Thyroid gland (tissue), 4 donors: ENCODE measurements at regions not wholly inside any gene's neighbourhood (a gene's known extent, or its start where the extent isn't known, plus 50 kb on each side); places are given as distances from the start of the nearest gene placed in this dataset.

Source experiments
- DNase-seq, 2 donors: peaks; one replicate each; pipeline ENCODE4 v3.0.0-alpha.2; 2019
- H3K27ac ChIP-seq, 3 donors: fragments of 200-600 bp; sonication (generic); 1 replicate in 2 of 3; 2 replicates in 1 of 3; pipeline ENCODE4 v1.5.1; 2016 to 2019; ENCODE audit warnings: mild to moderate bottlenecking in 1 of 3, moderate library complexity in 1 of 3
- H3K27me3 ChIP-seq: fragments of 200-600 bp; sonication (generic); one replicate; pipeline ENCODE4 v1.5.1; 2019
- H3K36me3 ChIP-seq, 2 donors: fragments of 200-600 bp; sonication (generic); one replicate each; pipeline ENCODE4 v1.5.1; 2016 to 2019
- H3K4me1 ChIP-seq, 2 donors: fragments of 200-600 bp; sonication (generic); one replicate each; pipeline ENCODE4 v1.5.1; 2017 to 2019
- H3K4me3 ChIP-seq, 3 donors: fragments of 200-600 bp; sonication (generic); replicated peaks in 1 of 3; 1 replicate in 2 of 3; 2 replicates in 1 of 3; pipeline ENCODE4 v1.5.1; 2016; ENCODE audit warnings: mild to moderate bottlenecking in 1 of 3
- H3K9me3 ChIP-seq: fragments of 200-600 bp; sonication (generic); one replicate; pipeline ENCODE4 v1.5.1; 2017
- CTCF ChIP-seq, 6 experiments: fragments of 200-600 bp in 3 of 6; fragments of 450-650 bp in 3 of 6; sonication (generic) in 3 of 6; IDR thresholded peaks; one replicate each; pipeline ENCODE4 v1.5.1; 2016 to 2019; ENCODE audit warnings: antibody characterized with exemption in 6 of 6, mild to moderate bottlenecking in 2 of 6, inconsistent platforms in 1 of 6, moderate library complexity in 1 of 6
- POLR2A ChIP-seq, 2 donors: fragments of 450-650 bp; IDR thresholded peaks; one replicate each; pipeline ENCODE4 v1.6.1; 2017; ENCODE audit warnings: antibody characterized with exemption in 2 of 2, mild to moderate bottlenecking in 2 of 2, moderate library complexity in 1 of 2
- WGBS, 2 donors: methylation state at CpG; one replicate each; pipeline ENCODE4 v1.1.5; 2017; 5-methylcytosine and 5-hydroxymethylcytosine counted together
- intact Hi-C: fragments of 100-400 bp; cut with DNase I; formaldehyde crosslinking; loops from one replicate; pipeline ENCODE4 v1.15.1; 2023

- Histone ChIP-seq H3K27ac (no peak overlapping the region), H3K4me1 (no peaks in the 10 kb centered on the region), H3K36me3 (no peaks in the 10 kb centered on the region), H3K9me3 (no peaks in the 10 kb centered on the region), H3K27me3 (no peaks in the 10 kb centered on the region), H3K4me3 (no peak overlapping the region)
- intact Hi-C loops: no loop called here
- TF ChIP-seq POLR2A (IDR thresholded peaks at IDR 0.05) (no peak), CTCF (IDR thresholded peaks at IDR 0.05) (no peak)
- WGBS, 2 donors: 71 to 74% methylated on average over 1 of the region's 1 CpG
- DNase-seq: no peak
Measured at GRCh38 chr3:55205990-55206389, 278.1 kb upstream of the LRTM1 start.

GRCh38 chr3:55204417-55204816, 276.6 kb upstream of the LRTM1 start:
- Histone ChIP-seq H3K27ac (no peak overlapping the region), H3K27me3 (no peaks in the 10 kb centered on the region), H3K36me3 (no peaks in the 10 kb centered on the region), H3K9me3 (no peaks in the 10 kb centered on the region), H3K4me1 (no peaks in the 10 kb centered on the region), H3K4me3 (no peak overlapping the region)
- WGBS, 2 donors: 86 to 94% methylated on average over 1 of the region's 1 CpG
- intact Hi-C loops: no loop called here
- DNase-seq: no peak
- TF ChIP-seq CTCF (IDR thresholded peaks at IDR 0.05): no peak
- no peak for TF ChIP-seq POLR2A (IDR thresholded peaks at IDR 0.05)

- 71 to 79% methylated on average over 4 of the region's 4 CpGs for WGBS, 2 donors
- intact Hi-C loops: no loop called here
Measured at GRCh38 chr3:55203546-55203945, 275.7 kb upstream of the LRTM1 start.

GRCh38 chr3:55203006-55203405, 275.1 kb upstream of the LRTM1 start:
- Histone ChIP-seq H3K36me3 (no peaks in the 10 kb centered on the region), H3K27ac (no peak overlapping the region), H3K9me3 (no peaks in the 10 kb centered on the region), H3K4me3 (no peak overlapping the region), H3K4me1 (no peaks in the 10 kb centered on the region), H3K27me3 (no peaks in the 10 kb centered on the region)
- intact Hi-C loops: no loop called here
- no peak for TF ChIP-seq POLR2A (IDR thresholded peaks at IDR 0.05)
- no peak for TF ChIP-seq CTCF (IDR thresholded peaks at IDR 0.05)
- DNase-seq: no peak
- WGBS, 2 donors: 81 to 83% methylated on average over 4 of the region's 4 CpGs

More at GRCh38 chr3:55203546-55203945, 275.7 kb upstream of the LRTM1 start:
- Histone ChIP-seq H3K27me3 (no peaks in the 10 kb centered on the region), H3K4me3 (no peak overlapping the region), H3K27ac (no peak overlapping the region), H3K36me3 (no peaks in the 10 kb centered on the region), H3K9me3 (no peaks in the 10 kb centered on the region), H3K4me1 (no peaks in the 10 kb centered on the region)
- TF ChIP-seq POLR2A (IDR thresholded peaks at IDR 0.05): no peak
- TF ChIP-seq CTCF (IDR thresholded peaks at IDR 0.05): no peak
- DNase-seq: no peak

GRCh38 chr3:55202326-55202725, 274.5 kb upstream of the LRTM1 start:
- no peaks in the 10 kb centered on the region for H3K9me3 ChIP-seq
- H3K4me1 ChIP-seq: no peaks in the 10 kb centered on the region
- no peak for DNase-seq
- intact Hi-C loops: no loop called here
- H3K27ac ChIP-seq: no peak overlapping the region
- TF ChIP-seq CTCF (IDR thresholded peaks at IDR 0.05) (no peak), POLR2A (IDR thresholded peaks at IDR 0.05) (no peak)
- H3K27me3 ChIP-seq: no peaks in the 10 kb centered on the region
- WGBS, 2 donors: 87 to 96% methylated on average over 2 of the region's 2 CpGs
- H3K36me3 ChIP-seq: no peaks in the 10 kb centered on the region
- no peak overlapping the region for H3K4me3 ChIP-seq
